HTR-8/SVneo (cell line): ENCODE measurements at regions not wholly inside any gene's neighbourhood (a gene's known extent, or its start where the extent isn't known, plus 50 kb on each side); places are given as distances from the start of the nearest gene placed in this dataset.
"Not testable (repeated sequence)": the region's sequence is repeated elsewhere in the genome, so short reads cannot be mapped to it uniquely, and the experiment has no call there.

Source experiments
- DNase-seq: peaks from one replicate; pipeline ENCODE4 v3.0.0; 2011; ENCODE audit warnings: low spot score, mixed read lengths; ENCODE audit not compliant: insufficient read length
- FAIRE-seq: peaks from 2 replicates; lab custom pipeline; 2011; peaks lifted over from hg19 to GRCh38; lab: Jason Lieb, UNC

GRCh38 chr10:60525716-60526585 is 136.3 kb upstream of the ANK3 start:
- DNase-seq (no peak), FAIRE-seq (no peak)

GRCh38 chr10:60524541-60524940 is 134.9 kb upstream of the ANK3 start:
- DNase-seq (no peak), FAIRE-seq (no peak)

GRCh38 chr10:60523371-60523770 is 133.7 kb upstream of the ANK3 start:
- not testable (repeated sequence) for FAIRE-seq, DNase-seq

- no peak for DNase-seq
- FAIRE-seq, result no peak
Measured at GRCh38 chr10:60522617-60523016, 132.9 kb upstream of the ANK3 start.

- FAIRE-seq, result no peak
- DNase-seq, result no peak
Measured at GRCh38 chr10:60521974-60522405, 132.3 kb upstream of the ANK3 start.

- no peak for FAIRE-seq
Measured at GRCh38 chr10:60518745-60519144, 129.1 kb upstream of the ANK3 start.

GRCh38 chr10:60517805-60518204 is 128.1 kb upstream of the ANK3 start:
- FAIRE-seq (no peak), DNase-seq (no peak)

More at GRCh38 chr10:60518745-60519144, 129.1 kb upstream of the ANK3 start:
- DNase-seq, result no peak

GRCh38 chr10:60513281-60513680 is 123.6 kb upstream of the ANK3 start:
- DNase-seq, result no peak
- FAIRE-seq, result no peak

- DNase-seq (no peak), FAIRE-seq (no peak)
Measured at GRCh38 chr10:60511477-60512229, 122.0 kb upstream of the ANK3 start.

GRCh38 chr10:60508831-60509230 is 119.2 kb upstream of the ANK3 start:
- no peak for FAIRE-seq

GRCh38 chr10:60508037-60508436 is 118.4 kb upstream of the ANK3 start:
- DNase-seq (no peak), FAIRE-seq (no peak)

More at GRCh38 chr10:60508831-60509230, 119.2 kb upstream of the ANK3 start:
- DNase-seq, result no peak

- FAIRE-seq (no peak), DNase-seq (no peak)
Measured at GRCh38 chr10:60502621-60503020, 112.9 kb upstream of the ANK3 start.

- FAIRE-seq (no peak), DNase-seq (no peak)
Measured at GRCh38 chr10:60498985-60499384, 109.3 kb upstream of the ANK3 start.

GRCh38 chr10:60497364-60497763 is 107.7 kb upstream of the ANK3 start:
- FAIRE-seq (no peak), DNase-seq (no peak)

GRCh38 chr10:60496181-60496580 is 106.5 kb upstream of the ANK3 start:
- FAIRE-seq, result no peak
- no peak for DNase-seq

- FAIRE-seq, result no peak
Measured at GRCh38 chr10:60495338-60496055, 105.8 kb upstream of the ANK3 start.

GRCh38 chr10:60494774-60495173 is 105.1 kb upstream of the ANK3 start:
- DNase-seq (no peak), FAIRE-seq (no peak)

More at GRCh38 chr10:60495338-60496055, 105.8 kb upstream of the ANK3 start:
- DNase-seq, result peak; percentile 20

- FAIRE-seq (no peak), DNase-seq (no peak)
Measured at GRCh38 chr10:60491162-60491561, 101.5 kb upstream of the ANK3 start.

- DNase-seq (no peak), FAIRE-seq (no peak)
Measured at GRCh38 chr10:60490013-60490412, 100.3 kb upstream of the ANK3 start.

GRCh38 chr10:60488111-60488669 is 98.5 kb upstream of the ANK3 start:
- no peak for FAIRE-seq
- DNase-seq, result no peak
